GM12874 (cell line): ENCODE measurements at regions not wholly inside any gene's neighbourhood (a gene's known extent, or its start where the extent isn't known, plus 50 kb on each side); places are given as distances from the start of the nearest gene placed in this dataset.

Experiments
- TF ChIP-seq, protein P1 (sequence below): IDR thresholded peaks from 2 replicates; pipeline ENCODE4 v1.5.1; 2011; ENCODE audit warnings: low read depth, mild to moderate bottlenecking, control low read depth, low read length, moderate library complexity; ENCODE audit not compliant: insufficient read depth

DNA sequence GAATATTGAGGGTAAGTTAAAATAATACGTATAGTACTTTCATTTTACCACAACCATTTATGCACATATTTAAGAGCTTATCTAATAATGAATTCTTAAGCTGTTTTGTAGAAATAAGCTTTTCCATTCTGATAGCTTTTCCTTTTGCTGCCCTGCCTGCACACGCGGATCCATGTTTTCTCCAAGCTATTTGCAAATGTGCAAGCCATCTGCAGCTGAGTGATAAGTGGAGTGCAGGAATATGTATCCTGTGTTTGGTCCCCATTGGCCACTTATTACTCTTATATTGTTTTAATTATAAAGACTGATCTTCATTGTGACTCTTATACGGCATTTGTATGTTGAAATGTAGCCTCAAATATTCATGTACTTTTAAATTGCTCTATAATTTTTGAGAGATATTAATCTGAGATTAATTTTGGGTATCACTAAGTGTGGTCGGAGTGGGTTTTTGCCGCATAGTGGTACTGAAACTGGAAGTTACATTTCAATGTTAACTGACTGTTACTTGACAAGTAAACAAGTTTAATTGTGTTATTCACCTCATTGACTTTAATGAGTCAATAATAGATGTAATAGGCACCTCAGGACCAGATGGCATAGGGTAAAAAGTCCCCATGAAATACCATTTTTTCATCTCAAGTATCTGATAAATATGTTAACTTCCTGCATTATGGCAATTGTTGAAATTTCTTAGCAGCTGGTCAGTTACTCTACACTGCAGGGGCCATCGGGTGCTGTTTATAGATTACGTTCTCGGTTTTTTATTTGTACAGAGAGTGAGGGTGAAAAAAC lies 1567.4 kb downstream of the EFNB2 start:
- TF ChIP-seq, protein P1, sequence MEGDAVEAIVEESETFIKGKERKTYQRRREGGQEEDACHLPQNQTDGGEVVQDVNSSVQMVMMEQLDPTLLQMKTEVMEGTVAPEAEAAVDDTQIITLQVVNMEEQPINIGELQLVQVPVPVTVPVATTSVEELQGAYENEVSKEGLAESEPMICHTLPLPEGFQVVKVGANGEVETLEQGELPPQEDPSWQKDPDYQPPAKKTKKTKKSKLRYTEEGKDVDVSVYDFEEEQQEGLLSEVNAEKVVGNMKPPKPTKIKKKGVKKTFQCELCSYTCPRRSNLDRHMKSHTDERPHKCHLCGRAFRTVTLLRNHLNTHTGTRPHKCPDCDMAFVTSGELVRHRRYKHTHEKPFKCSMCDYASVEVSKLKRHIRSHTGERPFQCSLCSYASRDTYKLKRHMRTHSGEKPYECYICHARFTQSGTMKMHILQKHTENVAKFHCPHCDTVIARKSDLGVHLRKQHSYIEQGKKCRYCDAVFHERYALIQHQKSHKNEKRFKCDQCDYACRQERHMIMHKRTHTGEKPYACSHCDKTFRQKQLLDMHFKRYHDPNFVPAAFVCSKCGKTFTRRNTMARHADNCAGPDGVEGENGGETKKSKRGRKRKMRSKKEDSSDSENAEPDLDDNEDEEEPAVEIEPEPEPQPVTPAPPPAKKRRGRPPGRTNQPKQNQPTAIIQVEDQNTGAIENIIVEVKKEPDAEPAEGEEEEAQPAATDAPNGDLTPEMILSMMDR, result no peak

DNA sequence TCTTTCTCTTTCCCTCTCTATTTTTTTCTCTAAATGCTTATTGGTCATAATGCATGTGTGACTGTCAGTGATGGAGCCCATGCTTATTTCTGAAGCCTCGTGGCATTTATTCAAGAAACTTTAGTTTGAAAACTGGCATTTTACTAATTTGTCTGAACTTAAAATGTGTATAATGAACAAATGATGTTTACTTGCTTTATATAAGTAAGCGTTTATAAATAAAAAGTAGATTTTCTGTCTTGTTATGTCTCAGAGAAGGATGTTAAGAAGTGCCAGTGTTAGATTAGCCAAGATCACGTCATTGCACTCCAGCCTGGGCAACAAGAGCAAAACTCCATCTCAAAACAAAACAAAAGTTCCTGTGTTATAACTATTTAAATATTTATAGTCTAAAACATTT lies 1568.1 kb downstream of the EFNB2 start:
- TF ChIP-seq, protein P1, result no peak

DNA sequence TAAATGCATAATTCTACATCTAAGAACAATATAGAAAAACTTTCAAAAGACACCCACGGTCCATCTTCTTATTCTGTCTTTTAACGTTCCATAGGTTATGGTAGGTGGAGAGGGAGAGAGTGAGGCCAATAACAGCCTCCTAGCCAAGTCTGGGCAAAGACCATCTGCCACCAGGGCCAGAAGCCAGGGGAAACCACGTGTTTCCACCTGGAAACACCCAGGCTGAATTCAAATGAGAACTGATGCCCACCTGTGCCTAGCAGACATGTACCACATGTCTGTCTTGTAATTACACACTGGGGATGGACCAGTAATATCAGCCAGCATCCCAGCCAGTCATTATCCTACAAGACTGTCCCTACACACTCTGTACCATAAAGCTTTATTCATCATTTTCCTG lies 1573.1 kb downstream of the EFNB2 start:
- TF ChIP-seq, protein P1, result no peak

DNA sequence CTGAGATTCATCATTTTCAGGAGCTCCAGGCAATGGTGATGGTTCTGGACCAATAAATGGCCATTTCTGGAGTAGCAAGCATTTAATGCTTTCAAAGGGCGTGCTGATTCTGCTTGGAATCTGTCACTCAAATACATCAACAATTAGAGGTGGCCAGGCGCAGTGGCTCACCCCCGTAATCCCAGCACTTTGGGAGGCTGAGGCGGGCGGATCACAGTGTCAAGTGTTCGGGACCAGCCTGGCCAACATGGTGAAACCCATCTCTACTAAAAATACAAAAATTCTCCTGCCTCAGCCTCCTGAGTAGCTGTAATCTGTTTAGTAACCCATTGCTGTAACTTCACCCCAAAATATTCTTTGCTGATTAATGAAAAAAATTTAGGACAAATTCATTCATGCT lies 1574.2 kb downstream of the EFNB2 start:
- TF ChIP-seq, protein P1, result no peak

DNA sequence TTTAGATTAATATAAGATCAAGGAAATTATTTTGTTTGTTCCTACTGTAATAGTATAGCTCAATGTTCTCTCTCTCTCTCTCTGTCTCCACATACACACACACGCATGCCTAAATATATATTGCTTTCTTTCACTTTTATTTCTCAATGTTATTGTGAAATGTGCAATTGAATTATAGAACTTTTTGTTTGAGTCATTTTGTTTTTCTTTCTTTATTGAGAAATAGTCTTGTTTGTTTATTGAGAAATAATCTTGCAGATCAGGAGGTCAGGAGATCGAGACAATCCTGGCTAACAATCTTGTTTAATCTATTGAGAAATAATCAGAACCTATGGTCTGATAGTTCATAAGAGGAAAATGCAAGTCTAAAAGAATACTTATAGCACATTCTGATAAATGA lies 1581.3 kb downstream of the EFNB2 start:
- TF ChIP-seq, protein P1, result no peak

DNA sequence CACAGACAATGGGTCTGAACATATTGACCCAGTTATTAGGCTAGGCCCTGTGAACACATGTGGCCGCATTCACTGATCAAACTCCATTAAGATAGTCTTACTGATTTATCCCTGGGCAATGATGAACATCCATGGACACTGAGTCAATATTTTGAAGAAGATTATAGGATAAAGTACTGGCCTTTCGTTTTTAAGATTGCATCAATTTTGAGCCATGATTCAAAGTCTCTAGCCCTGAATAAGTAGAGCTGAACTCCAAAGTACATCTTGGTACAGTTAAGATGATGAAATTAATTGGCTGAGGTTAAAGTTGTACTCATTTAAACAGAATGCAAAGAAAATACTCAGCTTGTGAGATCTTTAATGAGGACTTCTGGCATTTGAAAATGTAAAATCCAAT lies 1581.9 kb downstream of the EFNB2 start:
- TF ChIP-seq, protein P1, result no peak

DNA sequence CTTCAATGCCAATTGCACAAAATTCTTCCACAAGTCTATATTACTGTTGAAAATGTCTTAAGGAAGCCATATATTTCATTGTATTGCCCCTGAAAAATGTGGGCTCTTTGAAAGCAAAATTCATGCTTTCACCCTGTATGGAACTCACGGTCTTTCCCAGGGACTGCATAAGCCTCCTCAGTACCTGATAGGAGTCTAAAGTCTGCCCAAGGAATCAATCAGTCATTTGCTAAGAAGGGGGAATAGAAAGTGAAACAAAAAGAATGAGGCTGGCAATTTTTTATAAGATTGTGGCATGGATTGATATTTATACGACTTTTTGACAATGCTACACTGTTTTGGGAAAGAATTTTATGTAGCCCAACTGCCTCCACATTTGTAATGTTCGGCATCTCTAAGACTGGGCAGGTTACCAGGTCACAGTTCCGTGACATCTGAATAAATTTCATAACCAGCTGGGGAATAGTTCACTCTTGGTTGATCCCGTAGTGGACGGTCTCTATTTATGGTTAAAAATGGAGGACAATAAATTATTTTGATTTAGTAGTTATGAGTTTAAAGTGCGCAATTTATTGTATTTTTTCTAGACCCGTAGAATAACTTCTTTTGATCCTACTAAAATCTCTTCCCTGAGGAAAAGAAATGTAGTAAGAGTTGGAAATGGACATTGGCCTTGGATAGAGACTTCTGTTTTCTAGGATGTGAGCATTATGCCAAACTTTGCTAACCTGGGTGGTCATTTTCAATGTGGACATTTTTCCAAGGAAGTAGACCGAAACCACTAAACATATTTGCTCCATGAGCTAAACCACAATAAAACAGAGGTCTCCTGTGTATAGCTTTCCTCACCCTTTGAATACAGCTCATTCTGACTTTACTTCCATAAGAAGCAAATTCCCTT lies 1585.4 kb downstream of the EFNB2 start:
- TF ChIP-seq, protein P1, result no peak
